Kidney (tissue), 13 donors: ENCODE measurements at regions not wholly inside any gene's neighbourhood (a gene's known extent, or its start where the extent isn't known, plus 50 kb on each side); places are given as distances from the start of the nearest gene placed in this dataset.

Source experiments
- DNase-seq, 5 donors: peaks; one replicate each; pipeline ENCODE4 v3.0.0-alpha.2; 2013 to 2020
- FAIRE-seq: peaks from 2 replicates; lab custom pipeline; 2012; peaks lifted over from hg19 to GRCh38; lab: Jason Lieb, UNC
- H3K27ac ChIP-seq, 2 donors: one replicate each; pipeline ENCODE4 v1.7.0; 2013; ENCODE audit warnings: low read depth in 2 of 2, low read length in 2 of 2, inconsistent platforms in 1 of 2
- H3K27me3 ChIP-seq: one replicate; pipeline ENCODE4 v1.7.1; 2013; ENCODE audit warnings: low read length, inconsistent platforms; ENCODE audit not compliant: control insufficient read depth, insufficient read depth
- H3K36me3 ChIP-seq, 3 donors: one replicate each; pipeline versions ENCODE4 v1.7.0 to v1.7.1; 2013; ENCODE audit warnings: low read length in 3 of 3, control low read depth in 1 of 3, inconsistent platforms in 1 of 3; ENCODE audit not compliant: insufficient read depth in 3 of 3, control insufficient read depth in 2 of 3
- H3K4me1 ChIP-seq, 3 donors: one replicate each; pipeline versions ENCODE4 v1.7.0 to v1.7.1; 2013; ENCODE audit warnings: low read length in 3 of 3, inconsistent platforms in 1 of 3, low read depth in 1 of 3; ENCODE audit not compliant: control insufficient read depth in 2 of 3, insufficient read depth in 2 of 3
- H3K4me3 ChIP-seq, 3 donors: one replicate each; pipeline versions ENCODE4 v1.7.0 to v1.8.1; 2013; ENCODE audit warnings: low read length in 3 of 3, control low read depth in 1 of 3, inconsistent platforms in 1 of 3
- H3K9ac ChIP-seq, 3 donors: one replicate each; pipeline versions ENCODE4 v1.7.0 to v1.7.1; 2013; ENCODE audit warnings: low read length in 3 of 3, control low read depth in 1 of 3, inconsistent platforms in 1 of 3
- H3K9me3 ChIP-seq, 3 donors: one replicate each; pipeline versions ENCODE4 v1.7.0 to v1.7.1; 2013; ENCODE audit warnings: low read length in 3 of 3, control low read depth in 1 of 3, inconsistent platforms in 1 of 3; ENCODE audit not compliant: control insufficient read depth in 2 of 3, insufficient read depth in 1 of 3
- CTCF ChIP-seq: IDR thresholded peaks from 3 replicates; pipeline ENCODE4 v1.5.1; 2012; ENCODE audit warnings: mild to moderate bottlenecking, moderate library complexity, borderline replicate concordance; ENCODE audit not compliant: insufficient read depth; ENCODE audit errors: extremely low read depth
- intact Hi-C: fragments of 100-400 bp; cut with DNase I; formaldehyde crosslinking; loops from one replicate; pipeline ENCODE4 v1.11.1; 2022
- donor health status: control.
- donor health status: control.
- donor health status: control.
- donor health status: control.
- donor health status: control.
- donor health status: DM: yes; HTN: yes; CAD: no.
- donor health status: Normal renal cell carcinoma (clear cell type).

GRCh38 chr12:86788661-86789060 lies 532.5 kb upstream of the MGAT4C start:
- no peaks in the 10 kb centered on the region for H3K27me3 ChIP-seq
- intact Hi-C loops, result no loop called here
- FAIRE-seq (no peak), DNase-seq (no peak)
- TF ChIP-seq CTCF, result no peak
- H3K4me3 ChIP-seq, result no peak overlapping the region
- H3K36me3 ChIP-seq, result no peaks in the 10 kb centered on the region
- no peak overlapping the region for H3K27ac ChIP-seq
- H3K9ac ChIP-seq, result no peak overlapping the region
- H3K4me1 ChIP-seq, result no peaks in the 10 kb centered on the region
- H3K9me3 ChIP-seq, result no peaks in the 10 kb centered on the region

DNA sequence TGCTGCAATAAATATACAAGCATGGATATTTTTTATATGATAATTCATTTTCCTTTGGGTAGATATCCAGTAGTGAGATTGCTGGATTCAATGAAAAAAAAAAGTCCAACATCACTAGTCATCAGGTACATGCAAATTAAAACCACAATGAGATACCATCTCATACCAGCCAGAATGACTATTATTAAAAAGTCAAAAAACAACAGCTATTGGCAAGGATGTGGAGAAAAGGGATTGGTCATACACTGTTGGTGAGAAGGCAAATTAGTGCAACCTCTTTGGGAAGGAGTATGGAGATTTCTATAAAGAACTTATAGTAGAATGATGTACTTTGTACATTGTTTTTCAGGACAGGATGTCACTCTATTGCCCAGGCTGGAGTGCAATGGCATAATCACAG lies 531.2 kb upstream of the MGAT4C start:
- Histone ChIP-seq H3K9me3 (no peaks in the 10 kb centered on the region), H3K9ac (no peak overlapping the region), H3K27ac (no peak overlapping the region), H3K4me1 (no peaks in the 10 kb centered on the region), H3K4me3 (no peak overlapping the region), H3K36me3 (no peaks in the 10 kb centered on the region), H3K27me3 (no peaks in the 10 kb centered on the region)
- DNase-seq, result no peak
- intact Hi-C loops, result no loop called here
- no peak for TF ChIP-seq CTCF
- FAIRE-seq, result no peak

GRCh38 chr12:86777325-86777724 lies 521.1 kb upstream of the MGAT4C start:
- FAIRE-seq, result no peak

More at GRCh38 chr12:86777325-86777724, 521.1 kb upstream of the MGAT4C start:
- intact Hi-C loops, result no loop called here
- Histone ChIP-seq H3K4me1 (no peaks in the 10 kb centered on the region), H3K4me3 (no peak overlapping the region), H3K36me3 (no peaks in the 10 kb centered on the region), H3K9ac (no peak overlapping the region), H3K27ac (no peak overlapping the region), H3K9me3 (no peaks in the 10 kb centered on the region), H3K27me3 (no peaks in the 10 kb centered on the region)
- TF ChIP-seq CTCF, result no peak
- no peak for DNase-seq
